ENCODE measurements at regions not wholly inside any gene's neighbourhood (a gene's known extent, or its start where the extent isn't known, plus 50 kb on each side); places are given as distances from the start of the nearest gene placed in this dataset.

DNA sequence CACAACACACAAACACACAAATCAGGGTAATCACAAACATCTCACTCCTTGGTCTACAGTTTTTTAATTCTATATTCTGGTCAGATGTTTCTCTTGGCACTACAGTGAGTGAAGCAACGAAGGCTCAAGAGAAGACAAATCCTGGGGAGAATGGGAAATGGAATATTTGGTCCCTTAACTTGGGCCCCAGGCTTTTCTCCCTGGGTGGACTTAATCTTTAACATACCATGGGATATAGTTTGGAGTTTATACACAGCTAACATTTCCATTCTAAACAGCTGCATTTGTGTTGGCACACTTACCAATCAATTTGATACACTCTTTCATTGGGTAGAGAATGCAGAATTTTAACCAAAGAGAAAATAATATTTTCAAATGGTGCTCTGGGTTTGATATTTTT, 1132.6 kb upstream of the SLC10A2 start:
- H3K4me3 ChIP-seq (ENCODE audit: low read depth in 1 of 2, low read length in 1 of 2): no peak overlapping the region

DNA sequence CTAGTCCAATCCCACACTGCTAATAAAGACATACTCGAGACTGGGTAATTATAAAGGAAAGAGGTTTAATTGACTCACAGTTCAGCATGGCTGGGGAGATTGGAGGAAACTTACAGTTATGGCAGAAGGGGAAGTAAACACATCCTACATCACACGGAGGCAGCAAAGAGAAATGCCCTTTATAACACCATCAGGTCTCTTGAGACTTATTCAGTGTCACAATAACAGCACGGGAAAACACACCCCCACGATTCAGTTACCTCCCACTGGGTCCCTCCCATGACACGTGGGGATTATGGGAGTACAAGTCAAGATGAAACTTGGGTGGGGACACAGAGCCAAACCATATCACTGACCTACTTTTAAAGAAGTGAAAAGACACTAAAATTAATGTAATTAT, 1130.4 kb upstream of the SLC10A2 start:
- Histone ChIP-seq H3K9me3 (no peaks in the 10 kb centered on the region), H3K27ac (no peak overlapping the region), H3K4me1 (ENCODE audit: control insufficient read depth in 1 of 2, insufficient read depth in 1 of 2, low read depth in 1 of 2, low read length in 1 of 2) (no peaks in the 10 kb centered on the region), H3K4me3 (ENCODE audit: low read depth in 1 of 2, low read length in 1 of 2) (no peak overlapping the region), H3K36me3 (no peaks in the 10 kb centered on the region), H3K27me3 (no peaks in the 10 kb centered on the region)
- TF ChIP-seq, protein P1, sequence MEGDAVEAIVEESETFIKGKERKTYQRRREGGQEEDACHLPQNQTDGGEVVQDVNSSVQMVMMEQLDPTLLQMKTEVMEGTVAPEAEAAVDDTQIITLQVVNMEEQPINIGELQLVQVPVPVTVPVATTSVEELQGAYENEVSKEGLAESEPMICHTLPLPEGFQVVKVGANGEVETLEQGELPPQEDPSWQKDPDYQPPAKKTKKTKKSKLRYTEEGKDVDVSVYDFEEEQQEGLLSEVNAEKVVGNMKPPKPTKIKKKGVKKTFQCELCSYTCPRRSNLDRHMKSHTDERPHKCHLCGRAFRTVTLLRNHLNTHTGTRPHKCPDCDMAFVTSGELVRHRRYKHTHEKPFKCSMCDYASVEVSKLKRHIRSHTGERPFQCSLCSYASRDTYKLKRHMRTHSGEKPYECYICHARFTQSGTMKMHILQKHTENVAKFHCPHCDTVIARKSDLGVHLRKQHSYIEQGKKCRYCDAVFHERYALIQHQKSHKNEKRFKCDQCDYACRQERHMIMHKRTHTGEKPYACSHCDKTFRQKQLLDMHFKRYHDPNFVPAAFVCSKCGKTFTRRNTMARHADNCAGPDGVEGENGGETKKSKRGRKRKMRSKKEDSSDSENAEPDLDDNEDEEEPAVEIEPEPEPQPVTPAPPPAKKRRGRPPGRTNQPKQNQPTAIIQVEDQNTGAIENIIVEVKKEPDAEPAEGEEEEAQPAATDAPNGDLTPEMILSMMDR (IDR thresholded peaks at IDR 0.05): no peak

More for the DNA sequence above, 1132.6 kb upstream of the SLC10A2 start:
- H3K4me1 ChIP-seq (ENCODE audit: control insufficient read depth in 1 of 2, insufficient read depth in 1 of 2, low read depth in 1 of 2, low read length in 1 of 2): no peaks in the 10 kb centered on the region
- no peak overlapping the region for H3K27ac ChIP-seq
- H3K36me3 ChIP-seq: no peaks in the 10 kb centered on the region
- TF ChIP-seq, protein P1 (IDR thresholded peaks at IDR 0.05): no peak
- H3K27me3 ChIP-seq: no peaks in the 10 kb centered on the region
- no peaks in the 10 kb centered on the region for H3K9me3 ChIP-seq

DNA sequence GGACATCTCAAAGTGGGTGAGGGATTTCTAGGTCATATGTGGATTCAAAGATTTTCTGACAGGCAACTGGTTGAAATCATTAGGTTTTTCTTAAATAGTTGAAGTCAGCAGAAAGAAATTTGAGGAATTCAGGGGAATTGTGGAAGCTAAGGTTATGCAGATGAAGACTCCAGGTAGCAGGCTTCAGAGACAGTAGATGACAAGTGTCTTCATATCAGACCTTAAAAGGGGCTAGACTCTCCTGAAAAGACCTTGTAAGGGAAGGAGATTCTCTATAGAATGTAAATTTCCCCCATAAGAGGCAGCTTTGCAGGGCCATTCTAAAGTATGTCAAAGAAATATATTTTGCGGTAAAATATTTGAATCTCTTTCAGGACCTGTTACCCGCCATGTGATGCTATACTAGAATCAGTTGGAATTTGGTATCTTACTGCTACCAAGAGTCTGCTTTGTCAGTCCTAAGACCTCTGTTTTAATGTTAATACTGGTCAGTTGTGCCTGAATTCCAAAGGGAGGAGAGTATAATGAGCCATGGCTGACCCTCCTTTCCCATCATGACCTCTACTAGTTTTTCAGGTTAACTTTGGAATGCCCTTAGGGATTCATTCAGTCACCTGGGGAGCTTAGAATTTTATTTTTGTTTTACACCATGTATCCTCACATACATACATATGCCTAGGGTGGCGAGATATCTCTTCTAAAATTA, 1115.5 kb upstream of the SLC10A2 start:
- no peaks in the 10 kb centered on the region for H3K9me3 ChIP-seq
- H3K27me3 ChIP-seq: no peaks in the 10 kb centered on the region
- TF ChIP-seq, protein P1 (IDR thresholded peaks at IDR 0.05): no peak
- no peak overlapping the region for H3K4me3 ChIP-seq (ENCODE audit: low read depth in 1 of 2, low read length in 1 of 2)
- H3K36me3 ChIP-seq: no peaks in the 10 kb centered on the region
- no peak overlapping the region for H3K27ac ChIP-seq
- no peaks in the 10 kb centered on the region for H3K4me1 ChIP-seq (ENCODE audit: control insufficient read depth in 1 of 2, insufficient read depth in 1 of 2, low read depth in 1 of 2, low read length in 1 of 2)

DNA sequence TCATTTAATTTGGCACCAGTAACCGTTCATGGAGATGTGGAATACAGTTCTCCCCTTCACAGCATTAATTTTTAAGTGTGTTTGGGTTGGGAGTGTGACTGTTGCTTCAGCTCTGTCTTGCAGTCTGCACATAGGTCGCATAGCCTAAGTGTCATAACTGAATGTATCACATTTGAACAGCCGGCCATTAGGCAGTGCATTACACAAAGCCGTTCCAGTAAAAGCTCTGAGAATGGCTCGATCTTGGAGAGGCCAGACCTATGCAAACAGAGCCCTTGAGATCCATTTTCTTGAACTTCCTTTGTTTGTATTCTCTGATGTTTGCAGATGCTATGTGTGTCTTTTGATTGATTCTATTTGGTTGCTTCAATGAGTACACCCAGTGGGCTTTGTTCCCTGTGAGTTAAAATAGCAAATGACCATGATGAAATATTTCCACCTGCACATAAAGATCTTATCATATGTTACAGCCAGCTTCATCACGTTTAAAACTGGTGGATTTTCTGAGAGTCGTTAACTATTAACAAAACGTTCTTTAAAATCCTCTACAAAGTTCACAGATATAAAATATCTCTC, 1104.9 kb upstream of the SLC10A2 start:
- Histone ChIP-seq H3K9me3 (no peaks in the 10 kb centered on the region), H3K4me1 (ENCODE audit: control insufficient read depth in 1 of 2, insufficient read depth in 1 of 2, low read depth in 1 of 2, low read length in 1 of 2) (no peaks in the 10 kb centered on the region), H3K4me3 (ENCODE audit: low read depth in 1 of 2, low read length in 1 of 2) (no peak overlapping the region), H3K27ac (no peak overlapping the region), H3K36me3 (no peaks in the 10 kb centered on the region), H3K27me3 (no peaks in the 10 kb centered on the region)
- TF ChIP-seq, protein P1 (IDR thresholded peaks at IDR 0.05): no peak

DNA sequence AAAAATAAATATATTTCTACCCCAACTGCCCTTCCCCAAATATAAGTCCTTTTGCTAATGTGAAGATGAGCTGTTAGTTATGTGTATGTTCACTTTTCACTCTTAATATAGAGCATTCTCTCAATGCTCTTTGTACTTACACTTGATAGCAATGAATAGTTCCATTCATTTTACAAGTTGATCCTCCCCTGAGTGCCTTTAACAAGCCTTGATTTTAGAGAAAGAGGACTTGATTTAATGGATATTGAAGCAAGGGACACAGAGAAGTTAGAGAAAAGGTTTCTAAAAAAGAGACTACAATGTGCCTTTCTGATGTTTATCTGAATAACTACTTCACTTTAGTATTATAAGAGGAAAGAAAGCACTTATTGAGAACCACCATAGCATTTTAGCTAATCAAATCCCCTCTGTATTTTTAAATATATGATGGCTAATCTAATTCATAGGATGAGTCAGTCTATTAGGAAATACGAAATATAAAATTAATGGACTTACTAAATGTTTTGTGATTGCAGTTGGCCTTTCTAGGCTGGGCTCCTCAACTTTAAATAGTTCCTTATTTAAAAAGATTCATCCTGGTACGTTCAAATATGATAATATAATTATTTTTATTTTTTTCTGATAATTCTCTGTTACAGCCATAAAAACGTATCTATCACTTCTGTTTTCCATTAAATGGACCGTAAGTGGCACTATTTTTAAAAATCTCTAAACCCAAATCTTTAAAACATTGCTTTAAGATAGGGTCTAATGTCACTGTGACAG, 1097.8 kb upstream of the SLC10A2 start:
- Histone ChIP-seq H3K27me3 (no peaks in the 10 kb centered on the region), H3K27ac (no peak overlapping the region), H3K4me3 (ENCODE audit: low read depth in 1 of 2, low read length in 1 of 2) (no peak overlapping the region), H3K36me3 (no peaks in the 10 kb centered on the region), H3K9me3 (no peaks in the 10 kb centered on the region), H3K4me1 (ENCODE audit: control insufficient read depth in 1 of 2, insufficient read depth in 1 of 2, low read depth in 1 of 2, low read length in 1 of 2) (no peaks in the 10 kb centered on the region)
- TF ChIP-seq, protein P1 (IDR thresholded peaks at IDR 0.05): no peak

Measured in neutrophil (primary cell).